ENCODE measurements at regions not wholly inside any gene's neighbourhood (a gene's known extent, or its start where the extent isn't known, plus 50 kb on each side); places are given as distances from the start of the nearest gene placed in this dataset.

DNA sequence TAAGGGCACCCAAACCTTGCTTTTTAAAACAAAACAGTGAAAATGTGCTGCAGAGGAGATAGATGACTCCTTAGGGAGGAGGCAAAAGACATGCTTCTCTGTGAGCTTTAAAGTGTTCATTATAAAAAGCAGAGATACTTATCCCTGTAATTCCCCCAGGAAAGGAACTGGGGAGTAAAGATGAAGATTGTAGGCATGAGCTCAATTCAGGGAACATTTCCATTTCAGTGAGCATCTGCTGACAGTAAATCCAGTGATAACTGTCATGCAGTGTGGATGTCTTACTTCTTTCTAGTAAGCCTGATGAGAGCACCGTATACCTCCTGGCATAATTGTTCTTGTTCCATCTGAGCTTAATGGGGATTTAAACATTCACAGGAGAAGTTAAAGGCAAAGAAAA is 1296.5 kb downstream of the MRPL39 start:
- TF ChIP-seq POLR2AphosphoS5 (IDR thresholded peaks at IDR 0.05) (no peak), POLR2A (IDR thresholded peaks at IDR 0.05) (no peak), EP300 (IDR thresholded peaks at IDR 0.05) (no peak)
- TF ChIP-seq, protein P1, sequence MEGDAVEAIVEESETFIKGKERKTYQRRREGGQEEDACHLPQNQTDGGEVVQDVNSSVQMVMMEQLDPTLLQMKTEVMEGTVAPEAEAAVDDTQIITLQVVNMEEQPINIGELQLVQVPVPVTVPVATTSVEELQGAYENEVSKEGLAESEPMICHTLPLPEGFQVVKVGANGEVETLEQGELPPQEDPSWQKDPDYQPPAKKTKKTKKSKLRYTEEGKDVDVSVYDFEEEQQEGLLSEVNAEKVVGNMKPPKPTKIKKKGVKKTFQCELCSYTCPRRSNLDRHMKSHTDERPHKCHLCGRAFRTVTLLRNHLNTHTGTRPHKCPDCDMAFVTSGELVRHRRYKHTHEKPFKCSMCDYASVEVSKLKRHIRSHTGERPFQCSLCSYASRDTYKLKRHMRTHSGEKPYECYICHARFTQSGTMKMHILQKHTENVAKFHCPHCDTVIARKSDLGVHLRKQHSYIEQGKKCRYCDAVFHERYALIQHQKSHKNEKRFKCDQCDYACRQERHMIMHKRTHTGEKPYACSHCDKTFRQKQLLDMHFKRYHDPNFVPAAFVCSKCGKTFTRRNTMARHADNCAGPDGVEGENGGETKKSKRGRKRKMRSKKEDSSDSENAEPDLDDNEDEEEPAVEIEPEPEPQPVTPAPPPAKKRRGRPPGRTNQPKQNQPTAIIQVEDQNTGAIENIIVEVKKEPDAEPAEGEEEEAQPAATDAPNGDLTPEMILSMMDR (IDR thresholded peaks at IDR 0.05), result no peak
